ENCODE measurements at regions not wholly inside any gene's neighbourhood (a gene's known extent, or its start where the extent isn't known, plus 50 kb on each side); places are given as distances from the start of the nearest gene placed in this dataset.

GRCh38 chr9:92190536-92190790 lies 75.2 kb upstream of the SPTLC1 start:
- no peak for DNase-seq
- TF ChIP-seq GATA1 (IDR thresholded peaks at IDR 0.05; ENCODE audit: low read depth, low read length), result no peak
- no peak for TF ChIP-seq POLR2A (IDR thresholded peaks at IDR 0.05; ENCODE audit: low read length)

GRCh38 chr9:92189782-92190535 lies 74.7 kb upstream of the SPTLC1 start:
- TF ChIP-seq POLR2A (IDR thresholded peaks at IDR 0.05; ENCODE audit: low read length), result no peak
- TF ChIP-seq GATA1 (IDR thresholded peaks at IDR 0.05; ENCODE audit: low read depth, low read length), result no peak
- DNase-seq, result no peak

GRCh38 chr9:92188969-92189781 lies 74.0 kb upstream of the SPTLC1 start:
- TF ChIP-seq GATA1 (IDR thresholded peaks at IDR 0.05; ENCODE audit: low read depth, low read length), result no peak
- no peak for TF ChIP-seq POLR2A (IDR thresholded peaks at IDR 0.05; ENCODE audit: low read length)
- DNase-seq, result no peak

- no peak for DNase-seq
- TF ChIP-seq POLR2A (IDR thresholded peaks at IDR 0.05; ENCODE audit: low read length) (no peak), GATA1 (IDR thresholded peaks at IDR 0.05; ENCODE audit: low read depth, low read length) (no peak)
These were observed 72.9 kb upstream of the SPTLC1 start for GRCh38 chr9:92187989-92188714.

- no peak for TF ChIP-seq POLR2A (IDR thresholded peaks at IDR 0.05; ENCODE audit: low read length)
- TF ChIP-seq GATA1 (IDR thresholded peaks at IDR 0.05; ENCODE audit: low read depth, low read length), result no peak
- DNase-seq, result no peak
These were observed 72.2 kb upstream of the SPTLC1 start for GRCh38 chr9:92187390-92187789.

- TF ChIP-seq GATA1 (IDR thresholded peaks at IDR 0.05; ENCODE audit: low read depth, low read length), result no peak
- no peak for TF ChIP-seq POLR2A (IDR thresholded peaks at IDR 0.05; ENCODE audit: low read length)
These were observed 71.4 kb upstream of the SPTLC1 start for GRCh38 chr9:92186631-92187030.

GRCh38 chr9:92185681-92186080 lies 70.5 kb upstream of the SPTLC1 start:
- TF ChIP-seq POLR2A (IDR thresholded peaks at IDR 0.05; ENCODE audit: low read length) (no peak), GATA1 (IDR thresholded peaks at IDR 0.05; ENCODE audit: low read depth, low read length) (no peak)
- no peak for DNase-seq

More at GRCh38 chr9:92186631-92187030, 71.4 kb upstream of the SPTLC1 start:
- no peak for DNase-seq

GRCh38 chr9:92185096-92185495 lies 69.9 kb upstream of the SPTLC1 start:
- DNase-seq, result no peak
- no peak for TF ChIP-seq POLR2A (IDR thresholded peaks at IDR 0.05; ENCODE audit: low read length)
- TF ChIP-seq GATA1 (IDR thresholded peaks at IDR 0.05; ENCODE audit: low read depth, low read length), result no peak

GRCh38 chr9:92184041-92184564 lies 68.9 kb upstream of the SPTLC1 start:
- no peak for DNase-seq
- TF ChIP-seq GATA1 (IDR thresholded peaks at IDR 0.05; ENCODE audit: low read depth, low read length) (no peak), POLR2A (IDR thresholded peaks at IDR 0.05; ENCODE audit: low read length) (no peak)

GRCh38 chr9:92183449-92183848 lies 68.2 kb upstream of the SPTLC1 start:
- DNase-seq, result peak; percentile 23 to 70
- TF ChIP-seq GATA1 (IDR thresholded peaks at IDR 0.05; ENCODE audit: low read depth, low read length), result no peak
- TF ChIP-seq POLR2A (IDR thresholded peaks at IDR 0.05; ENCODE audit: low read length), result no peak

- TF ChIP-seq GATA1 (IDR thresholded peaks at IDR 0.05; ENCODE audit: low read depth, low read length) (no peak), POLR2A (IDR thresholded peaks at IDR 0.05; ENCODE audit: low read length) (no peak)
- DNase-seq, result no peak
These were observed 66.1 kb upstream of the SPTLC1 start for GRCh38 chr9:92181296-92181695.

GRCh38 chr9:92180669-92181181 lies 65.5 kb upstream of the SPTLC1 start:
- no peak for TF ChIP-seq GATA1 (IDR thresholded peaks at IDR 0.05; ENCODE audit: low read depth, low read length)
- no peak for TF ChIP-seq POLR2A (IDR thresholded peaks at IDR 0.05; ENCODE audit: low read length)
- peak; percentile 7 to 23 for DNase-seq

- DNase-seq, result no peak
These were observed 64.8 kb upstream of the SPTLC1 start for GRCh38 chr9:92180002-92180400.

More at GRCh38 chr9:92180002-92180400, 64.8 kb upstream of the SPTLC1 start:
- TF ChIP-seq GATA1 (IDR thresholded peaks at IDR 0.05; ENCODE audit: low read depth, low read length), result no peak

All from erythroblast (primary cell).